C4-2B (cell line): ENCODE measurements at regions not wholly inside any gene's neighbourhood (a gene's known extent, or its start where the extent isn't known, plus 50 kb on each side); places are given as distances from the start of the nearest gene placed in this dataset.

Experiments used
- ZFX ChIP-seq: fragments of 450-650 bp; IDR thresholded peaks from 2 replicates; pipeline ENCODE4 v1.6.1; 2017
- TF ChIP-seq, protein P1 (sequence below): fragments of 450-650 bp; conservative IDR thresholded peaks from 2 replicates; pipeline ENCODE4 v1.5.1; 2017; ENCODE audit warnings: mild to moderate bottlenecking

- TF ChIP-seq, protein P1, sequence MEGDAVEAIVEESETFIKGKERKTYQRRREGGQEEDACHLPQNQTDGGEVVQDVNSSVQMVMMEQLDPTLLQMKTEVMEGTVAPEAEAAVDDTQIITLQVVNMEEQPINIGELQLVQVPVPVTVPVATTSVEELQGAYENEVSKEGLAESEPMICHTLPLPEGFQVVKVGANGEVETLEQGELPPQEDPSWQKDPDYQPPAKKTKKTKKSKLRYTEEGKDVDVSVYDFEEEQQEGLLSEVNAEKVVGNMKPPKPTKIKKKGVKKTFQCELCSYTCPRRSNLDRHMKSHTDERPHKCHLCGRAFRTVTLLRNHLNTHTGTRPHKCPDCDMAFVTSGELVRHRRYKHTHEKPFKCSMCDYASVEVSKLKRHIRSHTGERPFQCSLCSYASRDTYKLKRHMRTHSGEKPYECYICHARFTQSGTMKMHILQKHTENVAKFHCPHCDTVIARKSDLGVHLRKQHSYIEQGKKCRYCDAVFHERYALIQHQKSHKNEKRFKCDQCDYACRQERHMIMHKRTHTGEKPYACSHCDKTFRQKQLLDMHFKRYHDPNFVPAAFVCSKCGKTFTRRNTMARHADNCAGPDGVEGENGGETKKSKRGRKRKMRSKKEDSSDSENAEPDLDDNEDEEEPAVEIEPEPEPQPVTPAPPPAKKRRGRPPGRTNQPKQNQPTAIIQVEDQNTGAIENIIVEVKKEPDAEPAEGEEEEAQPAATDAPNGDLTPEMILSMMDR, result no peak
- no peak for TF ChIP-seq ZFX
Measured at GRCh38 chrX:28042826-28043564, 61.7 kb upstream of the DCAF8L1 start.
